Central memory CD4-positive, alpha-beta T cell (primary cell): ENCODE measurements at regions not wholly inside any gene's neighbourhood (a gene's known extent, or its start where the extent isn't known, plus 50 kb on each side); places are given as distances from the start of the nearest gene placed in this dataset.
"Not testable (repeated sequence)": the region's sequence is repeated elsewhere in the genome, so short reads cannot be mapped to it uniquely, and the experiment has no call there.

Experiments used
- DNase-seq: peaks from one replicate; pipeline ENCODE4 v3.0.0; 2022

DNA sequence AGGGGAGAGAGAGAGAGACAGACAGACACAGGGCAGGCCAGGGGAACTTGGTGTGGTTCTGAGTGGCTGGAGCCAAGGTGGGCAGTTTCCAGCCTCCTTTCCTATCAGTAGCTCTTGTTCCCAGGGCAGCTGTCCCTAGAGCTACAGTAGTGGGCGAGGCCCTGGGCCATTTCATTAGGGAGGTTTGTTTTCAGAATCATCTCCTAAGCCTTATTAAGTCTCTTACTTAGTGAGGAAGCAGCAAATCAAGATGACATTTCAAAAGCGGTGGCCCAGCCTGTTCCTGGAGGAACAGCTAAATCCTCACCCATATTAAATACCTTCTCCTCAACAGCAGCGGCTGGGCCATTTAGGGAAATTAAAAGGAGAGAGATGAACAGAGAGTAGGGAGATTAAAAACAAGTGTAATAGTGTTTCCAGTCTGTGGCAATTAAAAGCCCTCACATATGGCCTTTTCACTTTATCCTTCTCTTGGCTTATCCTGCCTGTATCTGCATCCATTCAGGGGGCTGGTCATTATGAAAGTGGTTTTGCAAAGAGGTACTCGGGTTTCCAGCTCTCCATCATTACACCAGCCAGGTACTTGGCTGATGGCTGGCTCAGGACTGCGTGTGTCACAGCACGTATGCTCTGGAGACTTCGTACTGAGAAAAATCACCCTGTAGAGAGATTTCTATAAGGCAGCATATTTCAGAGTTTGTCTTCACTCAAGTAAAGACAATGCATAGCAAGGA, 91.9 kb upstream of the PRR23C start:
- no peak for DNase-seq

- DNase-seq: no peak
Observed at GRCh38 chr3:139140553-139140952, 95.9 kb upstream of the PRR23C start.

DNA sequence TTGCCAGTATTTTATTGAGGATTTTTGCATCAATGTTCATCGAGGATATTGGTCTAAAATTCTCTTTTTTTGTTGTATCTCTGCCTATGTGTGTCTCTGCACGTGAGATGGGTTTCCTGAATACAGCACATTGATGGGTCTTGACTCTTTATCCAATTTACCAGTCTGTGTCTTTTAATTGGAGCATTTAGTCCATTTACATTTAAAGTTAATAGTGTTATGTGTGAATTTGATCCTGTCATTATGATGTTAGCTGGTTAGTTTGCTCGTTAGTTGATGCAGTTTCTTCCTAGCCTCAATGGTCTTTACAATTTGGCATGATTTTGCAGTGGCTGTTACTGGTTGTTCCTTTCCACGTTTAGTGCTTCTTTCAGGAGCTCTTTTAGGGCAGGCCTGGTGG, 101.3 kb upstream of the PRR23C start:
- DNase-seq: not testable (repeated sequence)

DNA sequence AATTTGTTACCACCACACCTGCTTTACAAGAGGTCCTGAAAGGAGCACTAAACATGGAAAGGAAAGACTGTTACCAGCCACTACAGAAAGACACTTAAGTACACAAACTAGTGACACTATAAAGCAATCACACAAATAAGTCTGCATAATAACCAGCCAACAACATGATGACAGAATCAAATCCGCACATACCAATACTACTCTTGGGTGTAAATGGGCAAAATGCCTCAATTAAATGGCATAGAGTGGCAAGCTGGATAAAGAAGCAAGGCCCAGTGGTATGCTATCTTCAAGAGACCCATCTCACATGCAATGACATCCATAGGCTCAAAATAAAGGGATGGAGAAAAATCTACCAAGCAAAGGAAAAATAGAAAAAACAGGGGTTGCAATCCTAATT, 106.8 kb upstream of the PRR23C start:
- no peak for DNase-seq

DNA sequence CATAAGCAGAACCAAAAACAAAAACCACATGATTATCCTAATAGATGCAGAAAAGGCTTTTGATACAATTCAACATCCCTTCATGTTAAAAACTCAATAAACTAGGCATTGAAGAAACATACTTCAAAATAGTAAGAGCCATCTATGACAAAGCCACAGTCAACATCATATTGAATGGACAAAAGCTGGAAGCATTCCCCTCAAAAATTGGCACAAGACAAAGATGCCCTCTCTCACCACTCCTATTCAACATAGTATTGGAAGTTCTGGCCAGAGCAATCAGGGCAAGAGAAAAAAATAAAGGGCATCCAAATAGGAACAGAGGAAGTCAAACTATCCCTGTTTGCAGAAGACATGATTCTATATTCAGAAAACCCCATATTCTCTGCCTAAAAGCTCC, 108.7 kb upstream of the PRR23C start:
- not testable (repeated sequence) for DNase-seq

DNA sequence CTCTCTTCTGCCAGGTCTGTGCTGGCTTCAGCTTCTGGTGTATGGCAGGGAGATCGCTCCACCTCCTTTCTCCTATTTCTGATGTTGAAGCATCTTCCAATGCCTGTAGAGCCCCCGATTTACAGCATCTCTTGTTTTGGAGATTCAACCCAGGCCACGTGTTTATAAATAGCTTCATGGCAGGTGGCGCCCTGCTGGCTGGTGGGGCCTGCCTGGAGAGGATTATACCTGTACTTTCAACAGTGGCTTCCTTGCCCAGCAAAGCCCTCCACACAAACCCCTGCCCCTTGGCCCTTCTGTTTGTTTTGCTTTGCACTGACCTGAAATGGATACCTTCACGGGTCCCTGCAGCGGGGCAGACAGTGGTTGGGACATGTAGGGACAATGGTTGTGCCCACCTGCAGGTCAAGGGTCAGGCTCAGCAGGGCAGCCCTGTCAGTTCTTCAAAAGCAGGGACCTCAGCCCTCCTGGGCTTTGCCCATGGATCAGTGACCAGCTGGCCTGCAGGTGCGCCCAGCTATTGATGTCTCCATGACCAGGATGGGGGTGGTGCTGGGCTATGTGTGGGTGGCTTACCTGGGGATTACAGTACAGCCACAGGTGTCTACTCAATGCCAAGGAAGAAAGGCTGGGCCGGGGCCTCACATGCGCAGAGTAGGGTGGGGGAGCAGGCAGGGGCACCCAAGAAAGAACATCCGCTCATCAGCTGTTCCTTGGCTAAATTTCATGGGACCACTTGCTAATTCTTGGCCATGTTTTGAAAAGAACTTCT, 112.7 kb upstream of the PRR23C start:
- DNase-seq: no peak

DNA sequence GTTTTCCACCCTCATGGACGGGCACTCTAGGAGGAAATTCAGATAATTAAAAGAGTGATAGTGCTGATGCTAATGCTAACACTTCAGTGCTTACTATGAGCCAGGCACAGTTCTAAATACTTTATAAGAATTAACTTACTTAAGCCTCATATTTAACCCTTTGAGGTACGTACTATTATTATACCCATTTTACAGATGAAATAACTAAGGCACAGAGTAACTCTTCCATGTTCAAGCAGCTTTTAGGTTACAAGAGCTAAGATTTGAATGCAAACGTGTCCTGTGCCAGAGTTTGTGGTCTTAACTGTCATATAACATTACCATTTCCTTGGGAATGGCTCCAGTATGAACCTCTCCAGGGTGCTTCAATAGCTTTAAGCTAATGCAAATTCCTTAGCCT, 114.7 kb upstream of the PRR23C start:
- no peak for DNase-seq

DNA sequence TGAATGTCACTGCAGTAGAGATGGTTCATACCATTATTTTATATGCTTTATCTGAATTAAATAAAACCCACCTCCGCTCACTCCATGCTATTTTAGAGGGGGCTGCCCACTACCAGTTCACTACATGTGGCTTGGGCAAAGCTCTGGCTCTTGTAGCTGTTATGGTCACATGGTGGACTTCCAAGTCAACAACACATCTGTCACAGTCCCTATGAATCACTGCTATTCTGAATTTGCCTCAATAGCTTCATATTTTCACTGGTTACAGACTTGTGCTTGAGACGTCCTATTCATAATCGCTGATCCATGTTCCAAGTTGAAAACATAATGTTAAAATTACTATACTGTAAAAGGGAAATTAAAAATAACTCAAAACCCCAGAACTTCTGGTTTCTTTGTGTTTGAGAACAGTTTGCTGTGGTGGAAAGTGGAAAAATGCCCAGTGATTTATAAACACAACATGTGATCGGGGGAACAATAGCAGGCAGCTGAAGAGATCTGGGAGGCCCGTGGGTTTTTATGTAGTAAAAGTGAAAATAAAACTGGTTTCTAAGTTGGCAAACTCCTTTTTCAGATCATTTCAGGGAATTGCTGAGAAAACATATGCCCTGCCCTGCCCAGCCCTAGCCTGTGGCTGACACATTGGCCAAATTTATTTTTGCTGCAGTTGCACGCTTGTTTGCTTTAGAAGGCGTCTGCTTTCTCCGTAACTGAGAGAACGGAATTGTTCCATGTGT, 128.8 kb upstream of the PRR23C start:
- no peak for DNase-seq

DNA sequence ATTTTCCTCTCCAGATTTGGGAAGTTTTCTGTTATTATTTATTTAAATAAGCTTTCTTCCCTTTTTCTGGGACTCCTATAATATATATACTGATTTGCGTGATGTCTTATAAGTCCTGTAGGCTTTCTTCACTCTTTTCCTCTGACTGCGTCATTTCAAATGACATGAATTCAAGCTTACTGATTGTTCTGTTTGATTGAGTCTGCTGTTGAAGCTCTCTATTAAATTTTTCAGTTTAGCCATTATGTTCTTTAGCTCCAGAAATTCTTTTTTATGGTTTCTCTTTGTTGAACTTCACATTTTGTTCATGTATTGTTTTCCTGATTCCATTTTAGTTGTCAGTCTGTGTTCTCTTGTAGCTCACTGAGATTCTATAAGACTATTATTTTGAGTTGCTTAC, 135.8 kb upstream of the PRR23C start:
- DNase-seq: no peak

DNA sequence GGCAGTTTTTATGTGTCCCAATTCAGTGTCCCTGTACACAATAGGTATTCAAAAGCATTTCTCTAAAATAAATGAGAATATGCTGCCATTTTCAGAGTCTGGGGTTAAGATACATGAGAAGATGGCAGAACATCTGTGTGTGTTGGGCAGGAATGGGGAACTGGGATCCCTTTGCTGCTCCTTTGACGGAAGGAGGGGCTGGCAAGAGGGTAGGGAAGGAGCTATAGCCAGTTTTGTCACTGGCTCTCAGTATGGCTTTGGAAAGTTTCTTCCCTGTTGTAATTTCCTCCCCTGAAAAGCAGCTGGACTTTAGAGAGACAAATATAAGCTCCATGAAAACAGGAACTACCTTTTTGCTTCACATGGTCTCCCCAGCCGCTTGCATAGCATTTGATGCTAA, 137.5 kb upstream of the PRR23C start:
- DNase-seq: no peak

DNA sequence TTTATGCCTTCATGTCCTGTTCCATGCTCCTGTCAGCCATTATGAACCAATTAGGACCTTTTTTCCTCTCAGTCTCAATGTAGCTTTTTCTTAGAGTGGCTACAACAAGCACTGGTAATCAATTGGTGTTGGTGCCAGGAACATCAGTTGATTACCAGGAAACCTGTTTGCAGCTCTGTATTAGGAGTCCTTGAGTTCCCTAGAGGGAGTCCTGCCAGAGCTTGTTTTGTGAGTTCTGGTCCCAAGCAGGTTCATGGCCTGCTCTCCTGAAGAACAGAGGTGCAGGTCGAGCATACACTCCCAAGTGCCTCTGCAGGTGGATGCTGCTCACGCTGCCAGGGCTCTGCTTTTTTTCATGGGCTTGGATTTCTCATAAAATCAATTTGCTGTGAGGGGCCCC, 137.9 kb upstream of the PRR23C start:
- no peak for DNase-seq

- DNase-seq: no peak
Observed at GRCh38 chr3:139185527-139185926, 140.8 kb upstream of the PRR23C start.

- no peak for DNase-seq
Observed at GRCh38 chr3:139187154-139187553, 142.5 kb upstream of the PRR23C start.

DNA sequence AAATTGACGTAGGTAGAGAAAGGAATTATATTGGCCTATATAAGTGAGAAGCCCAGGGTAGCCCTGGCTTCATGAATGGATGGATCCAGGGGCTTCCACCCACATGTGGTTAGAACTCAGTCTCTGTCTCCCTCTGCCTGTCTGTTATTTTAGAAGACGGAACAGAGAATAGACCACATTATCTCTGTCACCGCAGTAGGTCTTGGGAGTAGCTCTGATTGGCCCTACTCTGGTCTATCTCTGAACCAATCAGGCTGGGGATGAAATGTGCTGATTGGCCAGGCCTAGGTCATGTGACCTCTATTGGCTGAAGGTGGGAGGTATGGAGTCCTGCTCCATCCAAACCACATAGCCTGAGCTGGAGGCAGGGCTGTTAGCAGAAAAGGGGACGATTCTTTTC, 143.0 kb upstream of the PRR23C start:
- no peak for DNase-seq

DNA sequence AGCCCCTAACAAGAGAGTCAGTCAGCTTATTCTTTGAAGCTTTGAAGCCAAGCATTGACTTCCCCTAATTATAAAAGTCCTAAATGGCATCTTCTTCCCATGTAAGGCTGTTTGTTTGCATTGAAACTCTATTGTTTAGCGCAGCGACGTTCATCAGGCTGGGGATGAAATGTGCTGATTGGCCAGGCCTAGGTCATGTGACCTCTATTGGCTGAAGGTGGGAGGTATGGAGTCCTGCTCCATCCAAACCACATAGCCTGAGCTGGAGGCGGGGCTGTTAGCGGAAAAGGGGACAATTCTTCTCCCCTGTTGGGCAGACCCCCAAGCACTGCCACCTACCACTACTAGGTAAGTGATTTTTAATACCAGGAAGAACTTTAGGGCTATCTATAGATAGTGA, 145.3 kb upstream of the PRR23C start:
- no peak for DNase-seq

GRCh38 chr3:139194421-139194820, 149.4 kb upstream of the MRPS22 start:
- DNase-seq: not testable (repeated sequence)

DNA sequence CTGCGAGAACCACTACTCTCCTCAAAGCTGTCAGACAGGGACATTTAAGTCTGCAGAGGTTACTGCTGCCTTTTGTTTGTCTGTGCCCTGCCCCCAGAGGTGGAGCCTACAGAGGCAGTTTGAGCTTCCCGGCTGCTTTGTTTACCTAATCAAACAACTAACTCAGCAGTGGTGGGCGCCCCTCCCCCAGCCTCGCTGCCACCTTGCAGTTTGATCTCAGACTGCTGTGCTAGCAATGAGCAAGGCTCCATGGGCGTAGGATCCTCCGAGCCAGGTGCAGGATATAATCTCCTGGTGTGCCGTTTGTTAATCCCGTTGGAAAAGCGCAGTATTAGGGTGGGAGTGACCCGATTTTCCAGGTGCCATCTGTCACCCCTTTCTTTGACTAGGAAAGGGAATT, 147.7 kb upstream of the MRPS22 start:
- not testable (repeated sequence) for DNase-seq

- DNase-seq: no peak
Observed at GRCh38 chr3:139197251-139197650, 146.6 kb upstream of the MRPS22 start.

DNA sequence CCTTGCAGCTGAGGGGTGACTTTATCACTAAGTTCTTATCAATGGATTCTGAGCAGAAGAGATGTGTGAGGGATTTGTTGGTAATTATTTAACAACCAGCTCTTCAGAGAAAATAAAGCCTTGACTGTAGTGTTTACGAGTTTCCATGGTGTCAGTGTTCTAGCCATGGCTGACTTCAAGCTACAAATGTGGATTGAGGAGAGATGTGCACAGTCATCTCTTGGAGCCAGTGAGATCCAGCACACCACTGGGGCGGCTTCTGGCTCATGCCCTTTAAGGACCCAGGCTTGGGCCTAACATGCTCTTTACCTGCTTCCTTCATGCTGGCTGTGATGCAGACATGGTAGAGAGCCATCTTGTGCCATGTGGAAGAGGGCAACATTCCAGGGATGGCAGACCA, 145.6 kb upstream of the MRPS22 start:
- no peak for DNase-seq

GRCh38 chr3:139198929-139199328, 144.9 kb upstream of the MRPS22 start:
- no peak for DNase-seq

DNA sequence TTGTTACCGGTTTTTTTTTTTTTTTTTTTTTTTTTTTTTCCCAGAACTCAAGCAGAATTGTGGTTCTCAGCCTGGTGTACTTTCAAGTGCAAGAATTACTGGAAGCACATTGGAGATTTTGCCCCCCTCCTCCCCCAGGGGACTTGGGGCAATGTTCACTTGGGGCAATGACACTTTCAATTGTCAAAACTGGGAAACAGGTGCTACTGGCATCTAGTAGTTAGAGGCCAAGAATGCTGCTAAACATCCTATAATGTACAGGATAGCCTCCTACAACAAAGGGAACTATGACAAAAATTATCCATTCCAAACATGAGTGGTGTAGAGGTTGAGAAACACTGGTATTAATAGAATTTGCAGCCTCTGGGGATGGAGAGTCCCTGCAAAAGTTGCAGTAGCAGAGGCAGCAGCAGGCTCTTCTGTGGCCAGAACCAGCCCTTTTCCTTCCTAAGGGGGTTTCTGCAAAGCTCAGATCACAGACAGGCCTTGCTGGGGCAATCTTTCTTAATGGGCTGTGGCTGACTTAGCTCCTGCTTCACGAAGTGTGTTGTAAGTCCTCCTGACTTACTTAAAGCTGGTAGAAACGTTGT, 144.3 kb upstream of the MRPS22 start:
- no peak for DNase-seq

GRCh38 chr3:139201446-139202225, 142.2 kb upstream of the MRPS22 start:
- DNase-seq: no peak
